HG03103 (cell line): ENCODE measurements at regions not wholly inside any gene's neighbourhood (a gene's known extent, or its start where the extent isn't known, plus 50 kb on each side); places are given as distances from the start of the nearest gene placed in this dataset.
"Not testable (repeated sequence)": the region's sequence is repeated elsewhere in the genome, so short reads cannot be mapped to it uniquely, and the experiment has no call there.

Source experiments
- ATAC-seq: cut with Tn5 transposase; IDR thresholded peaks from one replicate; pipeline ENCODE4 v1.9.1; 2021; ENCODE audit warnings: low read depth; ENCODE audit not compliant: unreplicated experiment

- ATAC-seq: no peak
These were observed 640.0 kb upstream of the ARRDC3 start for GRCh38 chr5:92023141-92023471.

GRCh38 chr5:92022415-92023140, 639.5 kb upstream of the ARRDC3 start:
- ATAC-seq: no peak

- ATAC-seq: no peak
These were observed 636.4 kb upstream of the ARRDC3 start for GRCh38 chr5:92019376-92019990.

- no peak for ATAC-seq
These were observed 634.7 kb upstream of the ARRDC3 start for GRCh38 chr5:92017776-92018175.

GRCh38 chr5:92011845-92012244, 628.7 kb upstream of the ARRDC3 start:
- ATAC-seq: not testable (repeated sequence)

GRCh38 chr5:92003806-92004205, 620.7 kb upstream of the ARRDC3 start:
- ATAC-seq: no peak

GRCh38 chr5:92002721-92003274, 619.7 kb upstream of the ARRDC3 start:
- no peak for ATAC-seq

- no peak for ATAC-seq
These were observed 615.7 kb upstream of the ARRDC3 start for GRCh38 chr5:91998774-91999173.

- ATAC-seq: no peak
These were observed 600.8 kb upstream of the ARRDC3 start for GRCh38 chr5:91983869-91984268.

GRCh38 chr5:91978221-91978882, 595.2 kb upstream of the ARRDC3 start:
- ATAC-seq: no peak

- no peak for ATAC-seq
These were observed 594.5 kb upstream of the ARRDC3 start for GRCh38 chr5:91977579-91977978.

- no peak for ATAC-seq
These were observed 593.3 kb upstream of the ARRDC3 start for GRCh38 chr5:91976451-91976850.

- ATAC-seq: no peak
These were observed 580.0 kb upstream of the ARRDC3 start for GRCh38 chr5:91963166-91963565.

GRCh38 chr5:91957666-91958065, 574.5 kb upstream of the ARRDC3 start:
- no peak for ATAC-seq

- ATAC-seq: no peak
These were observed 573.6 kb upstream of the ARRDC3 start for GRCh38 chr5:91956738-91957137.

GRCh38 chr5:91955610-91956009, 572.5 kb upstream of the ARRDC3 start:
- no peak for ATAC-seq

GRCh38 chr5:91954136-91954535, 571.0 kb upstream of the ARRDC3 start:
- ATAC-seq: no peak

- ATAC-seq: no peak
These were observed 567.2 kb upstream of the ARRDC3 start for GRCh38 chr5:91950328-91950727.

- no peak for ATAC-seq
These were observed 563.8 kb upstream of the ARRDC3 start for GRCh38 chr5:91946870-91947269.

GRCh38 chr5:91941588-91941987, 558.5 kb upstream of the ARRDC3 start:
- no peak for ATAC-seq

GRCh38 chr5:91938441-91938840, 555.3 kb upstream of the ARRDC3 start:
- ATAC-seq: no peak

GRCh38 chr5:91937121-91937520, 554.0 kb upstream of the ARRDC3 start:
- no peak for ATAC-seq
